WTC11 (cell line): ENCODE measurements at regions not wholly inside any gene's neighbourhood (a gene's known extent, or its start where the extent isn't known, plus 50 kb on each side); places are given as distances from the start of the nearest gene placed in this dataset.
A peak's percentile ranks its signal among the peaks of the same experiment; 100 is the strongest.

ENCODE experiments used
- ATAC-seq: fragments of 200-7000 bp; cut with Tn5 transposase; 2 replicates; pipeline ENCODE4 v1.10.0; 2021; ENCODE audit warnings: mild to moderate bottlenecking, moderate library complexity
- CTCF ChIA-PET: fragments of 300-600 bp; sonication (Branson Sonifier 250); formaldehyde crosslinking; loops from one replicate; lab custom pipeline; 2021; ENCODE audit warnings: antibody characterized with exemption; lab: Charles Lee
- POLR2A ChIA-PET: fragments of 350-600 bp; sonication (Branson Sonifier 250); formaldehyde crosslinking; loops from one replicate; lab custom pipeline; 2021; ENCODE audit warnings: antibody characterized with exemption; lab: Charles Lee
- DNase-seq: peaks from one replicate; pipeline ENCODE4 v3.0.0; 2021; ENCODE audit warnings: low spot score
- H3K27ac Mint-ChIP-seq: 2 replicates; pipeline ENCODE4 v1.8.0; 2021; ENCODE audit warnings: mixed read lengths
- H3K27me3 Mint-ChIP-seq: 2 replicates; pipeline ENCODE4 v1.8.0; 2021; ENCODE audit warnings: low read depth, mild to moderate bottlenecking, moderate library complexity, mixed read lengths
- H3K36me3 Mint-ChIP-seq: 2 replicates; pipeline ENCODE4 v1.8.0; 2021; ENCODE audit warnings: mixed read lengths
- H3K4me1 Mint-ChIP-seq: 2 replicates; pipeline ENCODE4 v1.8.0; 2022; ENCODE audit warnings: mixed read lengths
- H3K4me3 Mint-ChIP-seq: 2 replicates; pipeline ENCODE4 v1.8.0; 2021; ENCODE audit warnings: mild to moderate bottlenecking, moderate library complexity, mixed read lengths
- H3K9me3 Mint-ChIP-seq: 2 replicates; pipeline ENCODE4 v1.8.0; 2021; ENCODE audit warnings: mixed read lengths
- AFF4 ChIP-seq: sonication (generic); formaldehyde crosslinking; IDR thresholded peaks from 2 replicates; pipeline ENCODE4 v1.8.1; 2023; ENCODE audit warnings: mild to moderate bottlenecking, missing genetic modification reagents, borderline replicate concordance
- ATF1 ChIP-seq: sonication (generic); formaldehyde crosslinking; IDR thresholded peaks from 2 replicates; pipeline ENCODE4 v1.8.1; 2023; ENCODE audit warnings: mild to moderate bottlenecking, moderate library complexity, missing genetic modification reagents
- ATF6 ChIP-seq: sonication (generic); formaldehyde crosslinking; IDR thresholded peaks from 2 replicates; pipeline ENCODE4 v1.8.1; 2023; ENCODE audit warnings: mild to moderate bottlenecking, missing genetic modification reagents
- CREB1 ChIP-seq: sonication (generic); formaldehyde crosslinking; IDR thresholded peaks from 2 replicates; pipeline ENCODE4 v1.8.0; 2023; ENCODE audit warnings: mild to moderate bottlenecking, missing genetic modification reagents
- ESRRA ChIP-seq: sonication (generic); formaldehyde crosslinking; IDR thresholded peaks from 2 replicates; pipeline ENCODE4 v1.8.1; 2022; ENCODE audit warnings: mild to moderate bottlenecking, missing genetic modification reagents, borderline replicate concordance
- ETV6 ChIP-seq: sonication (generic); formaldehyde crosslinking; IDR thresholded peaks from 2 replicates; pipeline ENCODE4 v1.8.1; 2022; ENCODE audit warnings: mild to moderate bottlenecking, missing genetic modification reagents
- GABPB1 ChIP-seq: sonication (generic); formaldehyde crosslinking; IDR thresholded peaks from 2 replicates; pipeline ENCODE4 v1.8.1; 2023; ENCODE audit warnings: mild to moderate bottlenecking, missing genetic modification reagents
- GRHL2 ChIP-seq: fragments of 250-450 bp; sonication (Bioruptor Pico); IDR thresholded peaks from 2 replicates; pipeline ENCODE4 v1.8.0; 2022; ENCODE audit warnings: mild to moderate bottlenecking, moderate library complexity; ENCODE audit not compliant: insufficient replicate concordance, severe bottlenecking
- JAZF1 ChIP-seq: fragments of 250-450 bp; sonication (Bioruptor Pico); IDR thresholded peaks from 2 replicates; pipeline ENCODE4 v1.9.0; 2021; ENCODE audit warnings: moderate library complexity, mild to moderate bottlenecking, inconsistent platforms
- MLX ChIP-seq: sonication (generic); formaldehyde crosslinking; IDR thresholded peaks from 2 replicates; pipeline ENCODE4 v1.8.1; 2023; ENCODE audit warnings: mild to moderate bottlenecking, missing genetic modification reagents, moderate library complexity
- PRDM15 ChIP-seq: sonication (generic); formaldehyde crosslinking; IDR thresholded peaks from 2 replicates; pipeline ENCODE4 v1.8.0; 2022; ENCODE audit warnings: missing genetic modification reagents
- SMAD3 ChIP-seq: sonication (generic); formaldehyde crosslinking; IDR thresholded peaks from 2 replicates; pipeline ENCODE4 v1.8.0; 2022; ENCODE audit warnings: missing genetic modification reagents, mild to moderate bottlenecking, borderline replicate concordance
- TEAD1 ChIP-seq: sonication (generic); formaldehyde crosslinking; IDR thresholded peaks from 2 replicates; pipeline ENCODE4 v1.8.0; 2022; ENCODE audit warnings: mild to moderate bottlenecking, missing genetic modification reagents
- USF1 ChIP-seq: sonication (generic); formaldehyde crosslinking; IDR thresholded peaks from 2 replicates; pipeline ENCODE4 v1.8.0; 2022; ENCODE audit warnings: mild to moderate bottlenecking, missing genetic modification reagents
- USF2 ChIP-seq: sonication (generic); formaldehyde crosslinking; IDR thresholded peaks from 2 replicates; pipeline ENCODE4 v1.8.1; 2023; ENCODE audit warnings: mild to moderate bottlenecking, missing genetic modification reagents, moderate library complexity
- ZBTB43 ChIP-seq: sonication (generic); formaldehyde crosslinking; IDR thresholded peaks from 2 replicates; pipeline ENCODE4 v1.8.1; 2023; ENCODE audit warnings: mild to moderate bottlenecking, missing genetic modification reagents
- ZNF263 ChIP-seq: sonication (generic); formaldehyde crosslinking; IDR thresholded peaks from 2 replicates; pipeline ENCODE4 v1.8.1; 2022; ENCODE audit warnings: low read depth, mild to moderate bottlenecking, moderate library complexity, missing genetic modification reagents

- POLR2A ChIA-PET: no interaction called here
- Mint-ChIP-seq H3K9me3 (no peaks in the 10 kb centered on the region), H3K4me3 (no peak overlapping the region), H3K27ac (no peak overlapping the region), H3K4me1 (peaks cover 4% of the 10 kb centered on the region; the same call in 1 of the 2 replicates), H3K27me3 (no peaks in the 10 kb centered on the region), H3K36me3 (no peaks in the 10 kb centered on the region)
- TF ChIP-seq ZBTB43: no peak
- 0 out of 2 replicates have a peak, but pooled peaks have one; percentile 32 for TF ChIP-seq GABPB1
- DNase-seq (no peak), ATAC-seq (no peak)
- CTCF ChIA-PET: no interaction called here
Observed at GRCh38 chr7:35993676-35994606, 159.1 kb upstream of the EEPD1 start.

GRCh38 chr7:35995334-35995733 lies 157.7 kb upstream of the EEPD1 start:
- Mint-ChIP-seq H3K4me1 (peaks cover 4% of the 10 kb centered on the region; the same call in 1 of the 2 replicates), H3K9me3 (no peaks in the 10 kb centered on the region), H3K4me3 (no peak overlapping the region), H3K27me3 (no peaks in the 10 kb centered on the region), H3K27ac (no peak overlapping the region), H3K36me3 (no peaks in the 10 kb centered on the region)
- CTCF ChIA-PET: interaction anchor here (0.7 to 1.5 kb wide), 3 partner anchors 10 to 324 kb away, joined by 3 to 4 read pairs (median 3); no protein-coding TSS in a partner anchor
- no peak for TF ChIP-seq JAZF1 (CRISPR knock-in tag)
- TF ChIP-seq CREB1 (CRISPR knock-in tag): no peak
- TF ChIP-seq PRDM15 (CRISPR knock-in tag): no peak; the same call in 1 of the 2 replicates
- no peak for TF ChIP-seq ZNF263 (CRISPR knock-in tag)
- no peak for DNase-seq
- ATAC-seq: no peak
- POLR2A ChIA-PET: no interaction called here

GRCh38 chr7:35998481-35998880 lies 154.6 kb upstream of the EEPD1 start:
- H3K36me3 Mint-ChIP-seq: peaks cover 5% of the 10 kb centered on the region
- no peaks in the 10 kb centered on the region for H3K27me3 Mint-ChIP-seq
- CTCF ChIA-PET: no interaction called here
- POLR2A ChIA-PET: no interaction called here
- DNase-seq (no peak), ATAC-seq (no peak)
- H3K27ac Mint-ChIP-seq: no peak overlapping the region
- H3K9me3 Mint-ChIP-seq: peaks cover 27% of the 10 kb centered on the region
- H3K4me3 Mint-ChIP-seq: no peak overlapping the region
- no peaks in the 10 kb centered on the region for H3K4me1 Mint-ChIP-seq
- TF ChIP-seq USF1 (CRISPR knock-in tag): no peak
- TF ChIP-seq TEAD1 (CRISPR knock-in tag): no peak
- no peak for TF ChIP-seq ATF6 (CRISPR knock-in tag)
- no peak for TF ChIP-seq AFF4 (CRISPR knock-in tag)
- no peak for TF ChIP-seq GRHL2
- no peak for TF ChIP-seq ZNF263 (CRISPR knock-in tag)
- TF ChIP-seq ATF1 (CRISPR knock-in tag): no peak
- no peak for TF ChIP-seq ETV6 (CRISPR knock-in tag)
- TF ChIP-seq SMAD3 (CRISPR knock-in tag): no peak
- TF ChIP-seq USF2 (CRISPR knock-in tag): no peak
- TF ChIP-seq MLX (CRISPR knock-in tag): no peak
- no peak for TF ChIP-seq ESRRA (CRISPR knock-in tag)
